GM19324 (cell line): ENCODE measurements at regions not wholly inside any gene's neighbourhood (a gene's known extent, or its start where the extent isn't known, plus 50 kb on each side); places are given as distances from the start of the nearest gene placed in this dataset.
"Not testable (repeated sequence)": the region's sequence is repeated elsewhere in the genome, so short reads cannot be mapped to it uniquely, and the experiment has no call there.

Experiments used
- ATAC-seq: cut with Tn5 transposase; IDR thresholded peaks from one replicate; pipeline ENCODE4 v1.9.1; 2021; ENCODE audit warnings: mild to moderate bottlenecking, moderate library complexity; ENCODE audit not compliant: unreplicated experiment, low FRiP score

DNA sequence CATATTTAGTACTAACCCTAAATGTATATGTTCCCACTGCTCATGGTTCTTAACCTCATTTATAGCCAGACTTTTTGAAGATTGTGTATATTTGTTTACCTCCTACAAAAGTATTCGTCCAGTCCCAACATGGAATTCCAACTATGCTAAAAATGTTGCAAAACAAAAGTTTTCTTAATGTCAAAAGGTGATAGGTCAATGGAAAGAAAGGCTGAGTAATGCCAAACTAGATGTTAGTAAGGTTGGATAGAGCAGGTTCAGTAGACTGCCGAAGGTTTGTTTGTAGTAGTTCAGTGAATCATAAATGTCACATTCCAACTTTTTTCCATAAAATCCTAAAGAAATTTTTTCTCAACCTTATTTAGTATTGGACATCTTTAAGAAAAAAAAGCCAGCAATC lies 874.5 kb downstream of the FLRT2 start:
- no peak for ATAC-seq

DNA sequence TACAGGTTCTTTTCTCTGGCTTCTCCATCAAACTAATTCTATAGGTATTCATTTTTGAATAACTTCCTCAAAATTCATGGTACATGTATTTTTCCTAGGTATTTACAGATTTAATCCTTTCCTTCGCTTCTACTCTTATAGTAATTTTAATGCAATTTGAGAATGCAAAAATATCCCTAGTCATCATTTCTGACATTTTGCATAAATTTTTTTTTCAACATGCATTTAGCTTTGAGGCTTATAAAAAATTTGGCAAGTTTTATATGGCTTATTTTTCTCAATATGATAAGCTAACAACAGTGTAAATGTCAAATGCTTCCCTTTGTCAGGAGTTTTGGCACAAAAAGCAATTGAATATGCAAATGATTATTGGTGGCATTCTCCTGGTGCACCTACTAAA lies 872.6 kb downstream of the FLRT2 start:
- no peak for ATAC-seq

DNA sequence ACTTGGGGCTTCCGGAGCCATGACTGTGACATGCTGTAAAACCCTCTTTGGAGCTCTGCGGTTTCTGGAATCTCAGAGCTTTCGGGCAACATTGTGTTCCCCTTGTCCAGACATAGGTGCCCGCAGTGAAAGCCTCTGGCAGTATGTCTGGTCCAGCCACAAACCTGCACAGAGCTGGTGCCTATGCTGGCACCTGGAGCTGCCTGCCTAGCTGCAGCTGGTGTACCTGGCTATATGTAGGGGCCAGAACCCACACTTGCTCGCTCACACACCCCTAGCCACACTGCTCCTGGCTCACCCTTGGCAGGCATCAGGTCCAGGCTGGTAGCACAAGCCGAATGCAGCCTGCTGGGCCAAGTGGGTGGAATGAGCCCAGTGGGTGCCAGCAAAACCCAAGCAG lies 861.1 kb downstream of the FLRT2 start:
- no peak for ATAC-seq

DNA sequence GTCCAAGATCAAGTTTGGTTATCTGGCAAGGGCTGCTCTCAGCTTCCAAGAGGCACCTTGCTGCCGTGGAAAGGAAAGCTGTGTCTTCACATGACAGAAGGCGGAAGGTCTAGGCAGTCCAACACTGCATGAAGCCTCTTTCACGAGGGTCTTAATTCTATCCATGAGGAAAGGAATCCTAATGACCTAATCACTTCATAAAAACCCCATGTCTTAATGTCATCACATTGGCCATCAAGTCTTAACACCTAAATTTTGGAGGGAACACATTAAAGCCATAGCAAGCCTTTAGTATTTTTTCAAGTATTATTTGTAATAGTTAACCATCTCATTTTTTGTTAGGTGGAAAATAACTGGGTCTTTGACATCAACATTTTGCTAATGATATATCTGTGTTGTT lies 858.3 kb downstream of the FLRT2 start:
- ATAC-seq = no peak

DNA sequence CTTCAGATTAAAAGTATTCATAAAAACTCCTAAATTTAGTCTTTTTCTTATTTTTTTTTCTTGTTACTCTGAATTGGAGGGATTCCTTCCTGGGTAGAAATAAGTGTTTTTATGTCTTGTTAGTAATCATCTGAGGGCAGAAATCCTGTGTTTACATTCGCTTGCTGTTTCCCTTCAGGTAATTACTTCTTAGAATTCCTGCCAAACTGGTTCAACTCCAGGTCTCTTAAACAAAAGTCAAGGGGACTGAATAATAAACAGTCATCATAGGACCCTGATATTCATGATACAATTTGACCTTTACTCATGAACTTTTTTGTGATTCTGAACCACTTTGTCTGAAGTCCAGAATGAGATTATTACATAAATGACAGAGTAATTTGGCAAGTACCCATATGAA lies 843.9 kb downstream of the FLRT2 start:
- no peak for ATAC-seq

DNA sequence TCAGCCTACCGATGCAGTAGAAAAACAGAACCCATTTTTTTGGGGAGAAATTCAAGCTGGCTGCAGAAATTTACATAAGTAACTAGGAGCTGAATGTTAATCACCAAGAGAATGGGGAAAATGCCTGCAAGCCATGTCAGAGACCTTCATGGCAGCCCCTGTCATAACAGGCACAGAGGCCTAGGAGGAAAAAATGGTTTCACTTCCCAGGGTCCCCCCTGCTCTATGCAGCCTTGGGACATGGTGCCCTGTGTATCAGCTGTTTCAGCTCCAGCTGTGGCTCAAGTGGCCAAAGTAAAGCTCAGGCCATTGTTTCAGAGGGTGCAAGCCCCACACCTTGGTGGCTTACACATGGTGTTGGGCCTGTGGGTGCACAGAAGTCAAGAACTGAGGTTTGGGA lies 842.5 kb downstream of the FLRT2 start:
- no peak for ATAC-seq

DNA sequence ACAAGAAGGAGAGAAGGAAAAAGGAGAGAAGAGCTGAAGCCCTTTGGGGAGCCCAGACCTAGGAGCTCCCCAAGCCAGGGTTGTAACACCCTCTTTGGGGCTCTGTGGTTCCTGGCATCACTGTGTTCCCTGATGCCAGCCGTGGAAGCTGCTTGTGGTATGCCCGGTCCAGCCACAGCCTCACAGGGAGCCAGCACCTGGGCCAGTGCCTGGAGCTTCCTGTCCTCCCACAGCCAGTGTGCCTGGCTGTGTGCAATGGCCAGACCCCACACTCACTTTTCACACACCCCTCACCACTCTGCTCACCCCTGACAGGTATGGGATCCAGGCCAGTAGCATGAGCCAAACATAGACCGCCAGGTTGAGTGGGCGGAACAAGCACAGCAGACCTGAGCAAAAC lies 834.7 kb downstream of the FLRT2 start:
- ATAC-seq = no peak

DNA sequence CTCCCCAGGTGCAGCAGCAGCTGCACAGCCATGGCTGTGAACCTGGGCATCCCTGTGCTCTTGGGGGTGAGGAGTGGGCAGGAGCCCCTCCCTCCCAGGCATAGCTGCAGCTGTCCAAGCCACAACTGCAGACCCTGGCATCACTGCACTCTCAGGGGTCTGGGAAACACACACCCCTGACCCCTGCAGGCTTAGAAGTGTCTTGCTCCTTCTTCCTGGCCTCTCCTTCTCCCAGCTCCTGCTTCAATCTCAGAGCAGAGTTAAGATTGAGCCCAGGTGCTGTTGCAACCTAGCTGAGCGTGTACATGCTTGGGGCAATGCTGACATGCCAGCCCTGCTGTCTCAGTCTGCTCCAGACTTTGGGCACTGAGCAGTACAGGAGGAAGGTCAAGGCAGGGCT lies 833.6 kb downstream of the FLRT2 start:
- no peak for ATAC-seq

DNA sequence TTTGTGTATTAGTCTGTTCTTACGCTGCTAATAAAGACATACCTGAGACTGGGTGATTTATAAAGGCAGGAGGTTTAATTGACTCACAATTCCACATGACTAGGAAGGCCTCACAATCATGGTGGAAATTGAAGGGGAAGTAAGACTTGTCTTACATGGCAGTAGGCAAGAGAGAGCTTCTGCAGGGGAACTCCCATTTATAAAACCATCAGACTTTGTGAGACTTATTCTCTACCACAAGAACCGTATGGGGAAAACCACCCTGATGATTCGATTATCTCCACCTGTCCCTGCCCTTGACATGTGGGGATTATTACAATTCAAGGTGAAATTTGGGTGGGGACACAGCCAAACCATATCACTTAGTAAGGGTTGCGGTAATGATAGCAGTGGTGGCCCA lies 833.1 kb downstream of the FLRT2 start:
- no peak for ATAC-seq

DNA sequence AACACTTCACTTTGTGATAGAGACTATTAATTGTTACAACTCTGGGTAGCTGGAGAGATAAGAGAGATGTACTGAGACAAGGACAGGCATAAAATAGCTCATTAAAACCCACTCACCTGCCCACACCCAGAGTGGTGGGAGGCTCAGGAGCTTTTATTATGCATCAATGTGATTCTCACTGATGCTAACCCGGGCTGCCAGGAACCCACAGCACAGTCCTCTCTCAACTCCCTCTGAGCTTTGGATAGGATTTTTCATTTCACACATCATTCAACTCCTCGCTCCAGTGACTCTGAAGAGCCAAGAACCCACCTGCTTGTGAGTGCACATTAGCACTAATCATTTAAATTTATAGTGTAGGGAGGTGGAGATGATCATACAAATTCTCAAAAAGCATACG lies 827.9 kb downstream of the FLRT2 start:
- no peak for ATAC-seq

DNA sequence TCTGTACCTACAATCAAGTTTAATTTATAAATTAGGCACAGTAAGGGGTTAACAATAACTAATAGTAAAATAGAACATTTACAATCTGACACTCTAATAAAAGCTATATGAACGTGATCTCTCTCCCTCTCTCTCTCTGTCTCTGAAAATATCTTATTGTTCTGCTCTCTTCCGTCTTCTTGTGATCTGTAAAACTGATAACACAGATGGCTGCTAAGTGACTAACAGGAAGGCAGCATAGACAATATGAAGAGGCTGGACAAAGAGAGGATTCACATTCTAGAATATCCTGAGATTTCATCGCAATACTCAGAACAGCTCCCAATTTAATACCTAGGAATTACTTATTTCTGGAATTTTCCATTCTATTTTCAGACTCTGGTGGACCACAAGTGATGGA lies 827.2 kb downstream of the FLRT2 start:
- no peak for ATAC-seq

DNA sequence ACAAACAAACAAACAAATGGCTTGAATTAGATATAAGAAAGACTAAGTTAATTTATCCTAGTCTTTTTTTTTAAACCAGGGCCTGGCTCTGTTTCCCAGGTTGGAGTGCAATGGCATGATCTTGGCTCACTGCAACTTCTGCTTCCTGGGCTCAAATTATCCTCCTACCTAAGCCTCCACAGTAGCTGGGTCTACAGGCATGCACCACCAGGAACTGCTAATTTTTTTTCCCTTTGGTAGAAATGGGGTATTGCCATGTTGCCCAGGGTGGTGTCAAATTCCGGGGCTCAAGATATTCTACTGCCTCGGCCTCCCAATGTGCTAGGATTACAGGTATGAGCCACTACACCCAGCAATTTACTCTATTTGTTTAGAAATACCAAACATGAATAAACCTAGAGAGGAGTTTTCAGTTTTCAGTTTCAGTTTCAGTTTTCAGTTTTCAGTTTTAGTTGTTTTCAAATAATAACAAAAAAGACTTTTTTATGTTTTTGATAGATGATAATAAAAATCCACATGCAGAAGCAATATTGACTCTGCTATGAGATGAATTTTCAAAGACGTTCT lies 817.0 kb downstream of the FLRT2 start:
- ATAC-seq = no peak

DNA sequence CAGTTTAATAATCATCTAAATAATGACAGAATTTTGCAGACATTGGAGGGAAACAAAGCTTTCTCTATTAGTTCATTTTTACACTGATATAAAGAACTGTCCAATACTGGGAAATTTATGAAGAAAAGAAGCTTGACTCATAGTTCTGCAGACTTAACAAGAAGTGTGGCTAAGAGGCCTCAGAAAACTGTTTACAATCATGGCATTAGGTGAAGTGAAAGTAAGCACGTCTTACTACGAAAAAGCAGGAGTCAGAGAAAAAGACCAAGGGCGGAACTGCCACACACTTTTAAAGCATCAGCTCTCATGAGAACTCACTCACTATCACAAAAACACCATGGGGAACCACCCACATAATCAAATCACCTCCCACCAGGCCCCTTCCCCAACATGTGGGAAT lies 804.4 kb downstream of the FLRT2 start:
- ATAC-seq = no peak

DNA sequence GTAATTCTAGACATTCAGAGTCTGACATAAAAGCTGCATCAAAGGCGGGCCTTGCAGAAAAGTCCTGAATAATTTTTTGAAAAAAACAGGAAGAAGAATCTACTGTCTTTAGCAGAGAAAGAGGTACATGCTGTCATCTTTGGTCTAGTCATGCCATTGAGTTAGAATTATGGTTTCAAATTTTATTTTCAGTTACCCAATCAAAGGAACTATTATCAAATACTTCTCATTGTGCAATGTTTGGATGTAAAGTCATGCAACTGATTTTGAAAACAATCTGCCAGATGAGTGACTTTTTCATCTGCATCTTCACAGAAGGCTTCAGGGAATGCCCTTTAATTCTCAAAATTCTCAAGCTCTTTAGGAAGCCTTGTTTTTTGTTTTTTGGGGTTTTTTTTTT lies 803.5 kb downstream of the FLRT2 start:
- ATAC-seq = no peak

DNA sequence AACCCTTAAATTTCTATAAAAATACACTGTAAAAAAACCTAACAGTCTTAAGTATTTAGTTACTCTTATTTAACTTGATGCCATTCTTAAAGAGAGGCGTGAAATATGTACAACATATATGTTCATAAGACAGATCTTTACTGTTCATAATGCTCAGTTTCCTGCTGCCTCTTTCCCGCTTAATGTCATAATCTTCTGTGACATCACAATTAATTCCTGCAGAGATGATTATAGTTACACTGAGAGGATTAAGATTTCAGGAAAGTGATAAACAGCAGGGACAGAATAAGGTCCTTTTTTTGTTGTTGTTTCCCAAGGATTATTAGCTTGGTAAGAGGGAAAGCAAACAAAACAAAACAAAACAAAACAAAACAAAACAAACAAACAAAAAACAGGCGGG lies 801.4 kb downstream of the FLRT2 start:
- ATAC-seq = no peak

DNA sequence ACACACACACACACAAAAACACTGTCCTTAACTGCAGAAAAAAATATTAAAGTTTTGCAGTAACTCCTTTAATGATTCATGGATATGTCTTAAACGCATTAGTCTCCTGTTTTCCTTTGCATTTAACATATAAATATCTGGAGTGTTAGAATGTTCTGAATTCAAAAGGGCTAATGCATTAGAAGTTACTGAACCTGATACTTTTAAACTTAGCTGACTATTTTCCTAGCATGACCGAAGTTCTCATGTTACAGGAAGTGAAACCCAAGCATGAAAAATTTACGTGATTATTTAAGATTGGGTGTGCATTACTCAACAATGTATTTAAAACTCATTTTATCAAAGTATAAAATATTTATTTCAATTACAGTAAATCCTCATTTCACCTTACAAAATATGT lies 791.2 kb downstream of the FLRT2 start:
- no peak for ATAC-seq

DNA sequence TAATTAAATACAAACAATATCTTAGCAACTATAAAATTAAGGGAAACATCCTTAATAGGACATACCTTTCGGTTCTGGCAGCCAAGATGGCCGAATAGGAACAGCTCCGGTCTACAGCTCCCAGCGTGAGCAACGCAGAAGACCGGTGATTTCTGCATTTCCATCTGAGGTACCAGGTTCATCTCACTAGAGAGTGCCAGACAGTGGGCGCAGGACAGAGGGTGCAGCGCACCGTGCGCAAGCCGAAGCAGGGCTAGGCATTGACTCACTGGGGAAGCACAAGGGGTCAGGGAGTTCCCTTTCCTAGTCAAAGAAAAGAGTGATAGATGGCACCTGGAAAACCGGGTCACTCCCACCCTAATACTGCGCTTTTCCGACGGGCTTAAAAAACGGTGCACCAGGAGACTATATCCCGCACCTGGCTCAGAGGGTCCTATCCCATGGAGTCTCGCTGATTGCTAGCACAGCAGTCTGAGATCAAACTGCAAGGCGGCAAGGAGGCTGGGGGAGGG lies 782.3 kb downstream of the FLRT2 start:
- ATAC-seq = not testable (repeated sequence)

DNA sequence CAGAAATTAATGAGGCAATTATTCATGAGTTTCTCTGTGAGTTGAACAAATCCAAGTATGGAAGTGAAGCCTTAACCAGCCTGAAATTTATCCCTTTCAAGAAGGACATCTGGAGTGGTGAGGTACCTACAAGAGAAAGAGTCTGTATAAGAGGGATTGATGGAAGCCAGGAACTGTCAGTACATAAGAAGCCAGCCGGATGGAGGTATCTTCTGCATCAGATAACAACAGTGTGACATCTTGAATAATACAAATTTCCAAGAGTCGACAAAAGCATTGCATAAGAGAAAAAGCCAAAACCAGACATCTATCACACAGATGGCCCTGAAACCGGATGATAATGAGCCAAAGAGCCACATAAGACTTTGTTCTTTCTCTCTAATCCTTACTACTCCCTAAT lies 781.2 kb downstream of the FLRT2 start:
- ATAC-seq = no peak

DNA sequence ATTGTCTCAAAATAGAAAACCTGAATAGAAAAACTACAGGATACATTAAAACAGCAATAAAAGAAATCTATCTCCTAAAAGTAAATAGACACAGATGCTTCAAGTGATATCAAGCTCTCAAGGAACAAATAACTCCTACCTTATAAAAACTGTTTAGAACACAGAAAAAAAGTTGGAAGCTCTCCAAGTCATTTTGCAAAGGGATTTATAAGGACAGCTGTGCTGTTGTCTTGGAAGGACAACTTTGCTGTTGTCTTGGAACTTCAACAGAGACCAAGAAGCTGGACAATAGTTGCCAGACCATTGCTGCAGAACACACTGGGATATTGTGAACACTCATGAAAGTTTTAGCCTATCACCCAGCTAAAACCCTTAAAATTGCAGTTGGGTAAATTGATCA lies 780.7 kb downstream of the FLRT2 start:
- no peak for ATAC-seq

DNA sequence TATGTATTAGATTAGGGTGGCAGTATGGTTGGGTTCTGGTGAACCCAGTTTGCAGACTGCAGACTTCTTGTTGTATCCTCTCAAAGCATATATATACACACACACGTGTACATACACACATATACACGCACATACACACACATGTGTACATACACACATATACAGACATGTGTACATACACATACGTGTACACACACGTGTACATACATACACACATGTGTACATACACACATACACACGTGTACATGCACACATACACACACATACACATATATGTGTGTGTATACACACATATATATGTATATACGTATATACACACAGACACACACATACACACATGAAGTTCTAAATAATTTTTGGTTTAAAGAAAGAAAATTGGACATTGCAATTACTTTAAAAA lies 780.2 kb downstream of the FLRT2 start:
- no peak for ATAC-seq

DNA sequence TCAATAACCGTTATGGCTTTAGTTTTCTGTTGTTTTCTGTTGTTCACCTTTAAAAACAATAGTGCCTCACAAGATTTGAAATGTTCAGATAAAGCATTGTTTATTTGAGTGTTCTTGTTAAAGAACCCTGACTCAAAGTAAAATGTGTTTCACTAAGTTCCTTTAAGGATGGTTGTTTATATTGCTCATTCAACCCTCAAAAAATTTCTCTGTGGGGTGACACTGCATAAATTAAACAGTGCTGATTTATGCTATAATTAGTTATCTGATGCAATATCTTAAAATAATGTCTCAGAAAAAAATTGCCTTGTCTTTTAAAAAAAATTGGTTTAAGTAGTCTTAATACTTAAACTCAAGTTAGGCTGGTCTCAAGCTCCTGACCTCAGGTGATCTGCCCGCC lies 775.1 kb downstream of the FLRT2 start:
- ATAC-seq = no peak

DNA sequence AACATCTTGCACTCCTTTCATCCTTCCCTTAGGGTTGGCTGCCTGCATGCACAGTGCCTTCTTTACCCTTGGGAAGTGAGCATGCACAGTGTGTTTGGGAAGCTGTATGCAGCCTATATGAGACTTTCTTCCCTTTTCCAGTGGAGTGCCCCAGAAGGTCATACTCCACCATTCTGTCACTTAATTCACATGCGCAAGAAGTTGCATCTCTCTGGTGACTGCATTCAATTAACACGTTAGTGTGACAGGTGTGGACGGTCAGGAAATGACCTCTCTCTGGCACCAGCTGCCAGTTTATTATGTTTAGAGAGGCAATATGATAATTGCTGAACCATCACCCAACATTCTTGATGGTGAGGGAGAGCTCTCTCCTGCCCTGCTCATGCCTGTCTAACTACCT lies 770.0 kb downstream of the FLRT2 start:
- ATAC-seq = no peak

DNA sequence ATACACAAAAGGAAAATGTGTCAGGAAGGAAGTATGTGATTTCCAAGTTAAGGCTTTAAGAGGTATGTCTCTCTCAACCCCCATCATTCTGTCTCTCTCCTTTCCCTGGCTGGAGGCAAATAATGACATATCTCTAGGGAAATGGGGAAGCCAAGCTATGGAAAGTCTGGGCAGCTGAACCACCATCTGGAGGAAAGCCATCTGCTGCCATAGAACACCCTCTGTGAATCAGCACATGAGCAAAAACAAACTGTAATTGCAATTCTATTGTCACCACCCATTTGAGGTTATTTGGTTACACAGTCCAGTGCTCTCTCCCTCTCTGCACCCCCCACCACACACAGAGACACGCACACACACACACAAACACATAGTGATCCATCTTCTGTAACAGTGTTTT lies 766.2 kb downstream of the FLRT2 start:
- no peak for ATAC-seq
